HG03196 (cell line): ENCODE measurements at regions not wholly inside any gene's neighbourhood (a gene's known extent, or its start where the extent isn't known, plus 50 kb on each side); places are given as distances from the start of the nearest gene placed in this dataset.
"Not testable (repeated sequence)": the region's sequence is repeated elsewhere in the genome, so short reads cannot be mapped to it uniquely, and the experiment has no call there.

Source experiments
- ATAC-seq: cut with Tn5 transposase; IDR thresholded peaks from one replicate; pipeline ENCODE4 v1.9.1; 2021; ENCODE audit not compliant: unreplicated experiment

- no peak for ATAC-seq
Measured at GRCh38 chr12:59365133-59365532, 230.7 kb upstream of the SLC16A7 start.

GRCh38 chr12:59357811-59358210 lies 238.0 kb upstream of the SLC16A7 start:
- no peak for ATAC-seq

GRCh38 chr12:59346248-59346647 lies 249.6 kb upstream of the SLC16A7 start:
- not testable (repeated sequence) for ATAC-seq

GRCh38 chr12:59345406-59345805 lies 250.4 kb upstream of the SLC16A7 start:
- ATAC-seq, result no peak

GRCh38 chr12:59344224-59344623 lies 251.6 kb upstream of the SLC16A7 start:
- ATAC-seq, result no peak

GRCh38 chr12:59329462-59329861 lies 266.4 kb upstream of the SLC16A7 start:
- no peak for ATAC-seq

GRCh38 chr12:59328395-59329075 lies 267.3 kb upstream of the SLC16A7 start:
- not testable (repeated sequence) for ATAC-seq

- not testable (repeated sequence) for ATAC-seq
Measured at GRCh38 chr12:59326457-59326856, 269.4 kb upstream of the SLC16A7 start.

- no peak for ATAC-seq
Measured at GRCh38 chr12:59322473-59322872, 273.4 kb upstream of the SLC16A7 start.

- ATAC-seq, result no peak
Measured at GRCh38 chr12:59321278-59321677, 274.6 kb upstream of the SLC16A7 start.

GRCh38 chr12:59320112-59320511 lies 275.7 kb upstream of the SLC16A7 start:
- ATAC-seq, result no peak

- no peak for ATAC-seq
Measured at GRCh38 chr12:59318940-59319339, 276.9 kb upstream of the SLC16A7 start.

GRCh38 chr12:59317598-59317997 lies 278.2 kb upstream of the SLC16A7 start:
- ATAC-seq, result no peak

GRCh38 chr12:59316938-59317337 lies 278.9 kb upstream of the SLC16A7 start:
- no peak for ATAC-seq

GRCh38 chr12:59316354-59316753 lies 279.5 kb upstream of the SLC16A7 start:
- ATAC-seq, result not testable (repeated sequence)

GRCh38 chr12:59314209-59314608 lies 281.6 kb upstream of the SLC16A7 start:
- ATAC-seq, result no peak

GRCh38 chr12:59304077-59304721 lies 291.6 kb upstream of the SLC16A7 start:
- no peak for ATAC-seq

- ATAC-seq, result no peak
Measured at GRCh38 chr12:59298296-59298695, 297.5 kb upstream of the SLC16A7 start.

- no peak for ATAC-seq
Measured at GRCh38 chr12:59294221-59294620, 301.6 kb upstream of the SLC16A7 start.

GRCh38 chr12:59282999-59283398 lies 312.8 kb upstream of the SLC16A7 start:
- ATAC-seq, result no peak

- not testable (repeated sequence) for ATAC-seq
Measured at GRCh38 chr12:59273561-59273960, 322.3 kb upstream of the SLC16A7 start.

GRCh38 chr12:59268295-59268809 lies 327.5 kb upstream of the SLC16A7 start:
- ATAC-seq, result no peak
